Suprapubic skin (tissue), 4 donors: ENCODE measurements at regions not wholly inside any gene's neighbourhood (a gene's known extent, or its start where the extent isn't known, plus 50 kb on each side); places are given as distances from the start of the nearest gene placed in this dataset.

ENCODE experiments used
- EP300 ChIP-seq: sonication (generic); formaldehyde crosslinking; IDR thresholded peaks from one replicate; pipeline ENCODE4 v1.6.1; 2017; ENCODE audit warnings: antibody characterized with exemption
- POLR2A ChIP-seq, 2 donors: fragments of 450-650 bp; IDR thresholded peaks; one replicate each; pipeline ENCODE4 v1.6.1; 2017; ENCODE audit warnings: antibody characterized with exemption in 2 of 2, mild to moderate bottlenecking in 2 of 2, moderate library complexity in 2 of 2
- POLR2AphosphoS5 ChIP-seq, 3 donors: sonication (generic); formaldehyde crosslinking; IDR thresholded peaks; one replicate each; pipeline ENCODE4 v1.6.1; 2017; ENCODE audit warnings: antibody characterized with exemption in 3 of 3
- TF ChIP-seq, protein P1 (sequence below), 2 donors: fragments of 200-600 bp in 1 of 2; fragments of 450-650 bp in 1 of 2; sonication (generic) in 1 of 2; IDR thresholded peaks; one replicate each; pipeline ENCODE4 v1.5.1; 2016 to 2019; ENCODE audit warnings: antibody characterized with exemption in 2 of 2, mild to moderate bottlenecking in 1 of 2, moderate library complexity in 1 of 2

- TF ChIP-seq EP300 = no peak
- TF ChIP-seq, protein P1, sequence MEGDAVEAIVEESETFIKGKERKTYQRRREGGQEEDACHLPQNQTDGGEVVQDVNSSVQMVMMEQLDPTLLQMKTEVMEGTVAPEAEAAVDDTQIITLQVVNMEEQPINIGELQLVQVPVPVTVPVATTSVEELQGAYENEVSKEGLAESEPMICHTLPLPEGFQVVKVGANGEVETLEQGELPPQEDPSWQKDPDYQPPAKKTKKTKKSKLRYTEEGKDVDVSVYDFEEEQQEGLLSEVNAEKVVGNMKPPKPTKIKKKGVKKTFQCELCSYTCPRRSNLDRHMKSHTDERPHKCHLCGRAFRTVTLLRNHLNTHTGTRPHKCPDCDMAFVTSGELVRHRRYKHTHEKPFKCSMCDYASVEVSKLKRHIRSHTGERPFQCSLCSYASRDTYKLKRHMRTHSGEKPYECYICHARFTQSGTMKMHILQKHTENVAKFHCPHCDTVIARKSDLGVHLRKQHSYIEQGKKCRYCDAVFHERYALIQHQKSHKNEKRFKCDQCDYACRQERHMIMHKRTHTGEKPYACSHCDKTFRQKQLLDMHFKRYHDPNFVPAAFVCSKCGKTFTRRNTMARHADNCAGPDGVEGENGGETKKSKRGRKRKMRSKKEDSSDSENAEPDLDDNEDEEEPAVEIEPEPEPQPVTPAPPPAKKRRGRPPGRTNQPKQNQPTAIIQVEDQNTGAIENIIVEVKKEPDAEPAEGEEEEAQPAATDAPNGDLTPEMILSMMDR (IDR thresholded peaks at IDR 0.05) = no peak
- TF ChIP-seq POLR2AphosphoS5 (IDR thresholded peaks at IDR 0.05) = no peak
- TF ChIP-seq POLR2A (IDR thresholded peaks at IDR 0.05) = no peak
These were observed 109.8 kb downstream of the LUZP4 start for GRCh38 chrX:115399306-115399705.
